GM03348 (cell line): ENCODE measurements at regions not wholly inside any gene's neighbourhood (a gene's known extent, or its start where the extent isn't known, plus 50 kb on each side); places are given as distances from the start of the nearest gene placed in this dataset.

Experiments used
- DNase-seq: peaks from one replicate; pipeline ENCODE4 v3.0.0; 2012; ENCODE audit warnings: low spot score

GRCh38 chr6:104321301-104321700 is 538.4 kb downstream of the HACE1 start:
- no peak for DNase-seq

GRCh38 chr6:104320896-104321295 is 538.8 kb downstream of the HACE1 start:
- no peak for DNase-seq

GRCh38 chr6:104312851-104313250 is 546.9 kb downstream of the HACE1 start:
- no peak for DNase-seq

- DNase-seq, result no peak
Observed at GRCh38 chr6:104306211-104306610, 553.5 kb downstream of the HACE1 start.

- DNase-seq, result no peak
Observed at GRCh38 chr6:104305206-104305605, 554.5 kb downstream of the HACE1 start.

- DNase-seq, result no peak
Observed at GRCh38 chr6:104301951-104302350, 557.8 kb downstream of the HACE1 start.

GRCh38 chr6:104286641-104287040 is 573.1 kb downstream of the HACE1 start:
- no peak for DNase-seq

- DNase-seq, result no peak
Observed at GRCh38 chr6:104284872-104285271, 574.8 kb downstream of the HACE1 start.

GRCh38 chr6:104282581-104282980 is 577.1 kb downstream of the HACE1 start:
- DNase-seq, result no peak

GRCh38 chr6:104281370-104281769 is 578.3 kb downstream of the HACE1 start:
- DNase-seq, result no peak

GRCh38 chr6:104268389-104268788 is 591.3 kb downstream of the HACE1 start:
- DNase-seq, result no peak

GRCh38 chr6:104266922-104267321 is 592.8 kb downstream of the HACE1 start:
- DNase-seq, result no peak

- DNase-seq, result no peak
Observed at GRCh38 chr6:104256646-104257045, 603.1 kb downstream of the HACE1 start.

- DNase-seq, result no peak
Observed at GRCh38 chr6:104253236-104253635, 606.5 kb downstream of the HACE1 start.

GRCh38 chr6:104252276-104252675 is 607.4 kb downstream of the HACE1 start:
- DNase-seq, result no peak

- no peak for DNase-seq
Observed at GRCh38 chr6:104251651-104252050, 608.1 kb downstream of the HACE1 start.

GRCh38 chr6:104240865-104241264 is 618.9 kb downstream of the HACE1 start:
- DNase-seq, result no peak

GRCh38 chr6:104239971-104240370 is 619.7 kb downstream of the HACE1 start:
- no peak for DNase-seq

GRCh38 chr6:104229057-104229456 is 630.7 kb downstream of the HACE1 start:
- no peak for DNase-seq

GRCh38 chr6:104227508-104227907 is 632.2 kb downstream of the HACE1 start:
- no peak for DNase-seq

- DNase-seq, result no peak
Observed at GRCh38 chr6:104226790-104227446, 632.8 kb downstream of the HACE1 start.

GRCh38 chr6:104218116-104218515 is 641.6 kb downstream of the HACE1 start:
- no peak for DNase-seq

- DNase-seq, result no peak
Observed at GRCh38 chr6:104214901-104215300, 644.8 kb downstream of the HACE1 start.

- no peak for DNase-seq
Observed at GRCh38 chr6:104212977-104213668, 646.6 kb downstream of the HACE1 start.
